DMS153 (cell line): ENCODE measurements at regions not wholly inside any gene's neighbourhood (a gene's known extent, or its start where the extent isn't known, plus 50 kb on each side); places are given as distances from the start of the nearest gene placed in this dataset.
"Not testable (repeated sequence)": the region's sequence is repeated elsewhere in the genome, so short reads cannot be mapped to it uniquely, and the experiment has no call there.

Experiments
- DNase-seq: peaks from one replicate; lab custom pipeline; 2025; lab: John Stamatoyannopoulos, UW

- no peak for DNase-seq
Observed at GRCh38 chr2:65789923-65790675, 357.7 kb upstream of the SPRED2 start.

GRCh38 chr2:65788556-65788955 is 356.2 kb upstream of the SPRED2 start:
- no peak for DNase-seq

- no peak for DNase-seq
Observed at GRCh38 chr2:65786765-65787164, 354.4 kb upstream of the SPRED2 start.

GRCh38 chr2:65786007-65786717 is 353.8 kb upstream of the SPRED2 start:
- no peak for DNase-seq

- DNase-seq: no peak
Observed at GRCh38 chr2:65782996-65783650, 350.7 kb upstream of the SPRED2 start.

GRCh38 chr2:65782186-65782585 is 349.8 kb upstream of the SPRED2 start:
- no peak for DNase-seq

- DNase-seq: no peak
Observed at GRCh38 chr2:65781756-65782155, 349.4 kb upstream of the SPRED2 start.

GRCh38 chr2:65779021-65779420 is 346.6 kb upstream of the SPRED2 start:
- no peak for DNase-seq

- DNase-seq: no peak
Observed at GRCh38 chr2:65778137-65778536, 345.7 kb upstream of the SPRED2 start.

- DNase-seq: no peak
Observed at GRCh38 chr2:65775839-65776238, 343.4 kb upstream of the SPRED2 start.

GRCh38 chr2:65767946-65768345 is 335.5 kb upstream of the SPRED2 start:
- no peak for DNase-seq

GRCh38 chr2:65766768-65767267 is 334.4 kb upstream of the SPRED2 start:
- no peak for DNase-seq

- DNase-seq: no peak
Observed at GRCh38 chr2:65765376-65765775, 333.0 kb upstream of the SPRED2 start.

- DNase-seq: no peak
Observed at GRCh38 chr2:65762068-65762467, 329.7 kb upstream of the SPRED2 start.

GRCh38 chr2:65754219-65754618 is 321.8 kb upstream of the SPRED2 start:
- no peak for DNase-seq

GRCh38 chr2:65751408-65751807 is 319.0 kb upstream of the SPRED2 start:
- no peak for DNase-seq

GRCh38 chr2:65749545-65749944 is 317.1 kb upstream of the SPRED2 start:
- no peak for DNase-seq

GRCh38 chr2:65747875-65748274 is 315.5 kb upstream of the SPRED2 start:
- not testable (repeated sequence) for DNase-seq

- DNase-seq: no peak
Observed at GRCh38 chr2:65746931-65747675, 314.7 kb upstream of the SPRED2 start.

GRCh38 chr2:65744477-65745200 is 312.2 kb upstream of the SPRED2 start:
- DNase-seq: no peak

- DNase-seq: no peak
Observed at GRCh38 chr2:65742977-65743376, 310.6 kb upstream of the SPRED2 start.
